HEK293 (cell line): ENCODE measurements at regions not wholly inside any gene's neighbourhood (a gene's known extent, or its start where the extent isn't known, plus 50 kb on each side); places are given as distances from the start of the nearest gene placed in this dataset.

Experiments
- CTCF ChIA-PET: fragments of 350-600 bp; formaldehyde crosslinking; extraction: SDS; loops from one replicate; lab custom pipeline; 2021; ENCODE audit warnings: antibody characterized with exemption; lab: Yijun Ruan, JAX
- POLR2A ChIA-PET: fragments of 300-600 bp; formaldehyde crosslinking; extraction: SDS; loops from one replicate; lab custom pipeline; 2020; ENCODE audit warnings: antibody characterized with exemption, inconsistent platforms; lab: Yijun Ruan, JAX
- H3K27ac ChIP-seq: fragments of 200-500 bp; sonication (Bioruptor generic); 2 replicates; pipeline ENCODE4 v1.5.1; 2014; ENCODE audit warnings: low read depth, low read length, control low read depth, inconsistent platforms; ENCODE audit errors: extremely low read depth
- H3K36me3 ChIP-seq, 2 experiments: fragments of 200-500 bp in 1 of 2; sonication (Bioruptor generic) in 1 of 2; 1 replicate in 1 of 2; 2 replicates in 1 of 2; pipeline ENCODE4 v1.5.1; 2014 to 2017; ENCODE audit warnings: inconsistent platforms in 2 of 2, low read length in 2 of 2; ENCODE audit not compliant: control insufficient read depth in 2 of 2, insufficient read depth in 1 of 2
- H3K4me1 ChIP-seq: fragments of 200-500 bp; sonication (Bioruptor generic); 2 replicates; pipeline ENCODE4 v1.5.1; 2014; ENCODE audit warnings: mild to moderate bottlenecking, low read length, inconsistent platforms; ENCODE audit not compliant: control insufficient read depth, insufficient read depth
- H3K4me3 ChIP-seq: 2 replicates; pipeline ENCODE4 v1.5.1; 2011; ENCODE audit warnings: low read depth, mild to moderate bottlenecking, control low read depth, low read length, moderate library complexity
- H3K9me3 ChIP-seq: fragments of 200-500 bp; sonication (Bioruptor generic); 2 replicates; pipeline ENCODE4 v1.5.1; 2014; ENCODE audit warnings: low read depth, low read length, inconsistent platforms; ENCODE audit not compliant: control insufficient read depth, insufficient read depth
- GLI2 ChIP-seq: fragments of 450-650 bp; formaldehyde crosslinking; IDR thresholded peaks from 2 replicates; pipeline ENCODE4; 2017; ENCODE audit warnings: missing biosample characterization, missing genetic modification characterization, low read depth, borderline replicate concordance
- GLI4 ChIP-seq: fragments of 450-650 bp; formaldehyde crosslinking; IDR thresholded peaks from 2 replicates; pipeline ENCODE4 v1.5.1; 2016; ENCODE audit warnings: missing biosample characterization, missing genetic modification characterization
- KLF10 ChIP-seq: fragments of 450-650 bp; IDR thresholded peaks from 2 replicates; pipeline ENCODE4 v1.5.1; 2018; ENCODE audit warnings: missing biosample characterization, mild to moderate bottlenecking, missing genetic modification characterization
- KLF9 ChIP-seq: fragments of 450-650 bp; formaldehyde crosslinking; IDR thresholded peaks from 2 replicates; pipeline ENCODE4 v1.5.1; 2016; ENCODE audit warnings: missing biosample characterization, missing genetic modification characterization, low read depth
- YY2 ChIP-seq: fragments of 450-650 bp; formaldehyde crosslinking; IDR thresholded peaks from 2 replicates; pipeline ENCODE4 v1.5.1; 2016; ENCODE audit warnings: missing biosample characterization, missing genetic modification characterization
- ZBTB1 ChIP-seq: fragments of 450-650 bp; formaldehyde crosslinking; IDR thresholded peaks from 2 replicates; pipeline ENCODE4 v1.5.1; 2016; ENCODE audit warnings: missing biosample characterization, missing genetic modification characterization
- ZEB2 ChIP-seq: fragments of 450-650 bp; formaldehyde crosslinking; IDR thresholded peaks from 2 replicates; pipeline ENCODE4 v1.5.1; 2016; ENCODE audit warnings: missing biosample characterization, missing genetic modification characterization
- ZNF10 ChIP-seq: fragments of 450-650 bp; formaldehyde crosslinking; IDR thresholded peaks from 2 replicates; pipeline ENCODE4 v1.5.1; 2017; ENCODE audit warnings: missing biosample characterization, missing genetic modification characterization
- ZNF112 ChIP-seq: fragments of 450-650 bp; formaldehyde crosslinking; IDR thresholded peaks from 2 replicates; pipeline ENCODE4 v1.5.0; 2017; ENCODE audit warnings: missing biosample characterization, missing genetic modification characterization
- ZNF138 ChIP-seq: fragments of 450-650 bp; formaldehyde crosslinking; IDR thresholded peaks from 2 replicates; pipeline ENCODE4 v1.5.1; 2016; ENCODE audit warnings: missing biosample characterization, missing genetic modification characterization, borderline replicate concordance
- ZNF248 ChIP-seq: fragments of 450-650 bp; formaldehyde crosslinking; IDR thresholded peaks from 2 replicates; pipeline ENCODE4 v1.5.1; 2017; ENCODE audit warnings: missing biosample characterization, missing genetic modification characterization
- ZNF292 ChIP-seq: fragments of 450-650 bp; formaldehyde crosslinking; IDR thresholded peaks from 2 replicates; pipeline ENCODE4 v1.5.1; 2016; ENCODE audit warnings: low read depth, missing biosample characterization, missing genetic modification characterization, borderline replicate concordance
- ZNF311 ChIP-seq: fragments of 450-650 bp; formaldehyde crosslinking; IDR thresholded peaks from 2 replicates; pipeline ENCODE4 v1.5.1; 2017; ENCODE audit warnings: missing biosample characterization, missing genetic modification characterization, borderline replicate concordance
- ZNF391 ChIP-seq: fragments of 450-650 bp; formaldehyde crosslinking; IDR thresholded peaks from 2 replicates; pipeline ENCODE4 v1.5.1; 2016; ENCODE audit warnings: low read depth, missing biosample characterization, missing genetic modification characterization, borderline replicate concordance
- ZNF394 ChIP-seq: fragments of 450-650 bp; formaldehyde crosslinking; IDR thresholded peaks from 2 replicates; pipeline ENCODE4 v1.5.1; 2016; ENCODE audit warnings: missing biosample characterization, missing genetic modification characterization, mild to moderate bottlenecking, moderate library complexity, borderline replicate concordance
- ZNF510 ChIP-seq: fragments of 450-650 bp; formaldehyde crosslinking; IDR thresholded peaks from 2 replicates; pipeline ENCODE4 v1.5.1; 2018; ENCODE audit warnings: mild to moderate bottlenecking, missing genetic modification characterization, missing biosample characterization; ENCODE audit not compliant: insufficient replicate concordance
- ZNF555 ChIP-seq: fragments of 450-650 bp; formaldehyde crosslinking; conservative IDR thresholded peaks from 2 replicates; pipeline ENCODE4 v1.5.1; 2017; ENCODE audit warnings: missing biosample characterization, mild to moderate bottlenecking, missing genetic modification characterization, inconsistent platforms
- ZNF600 ChIP-seq: fragments of 450-650 bp; formaldehyde crosslinking; IDR thresholded peaks from 2 replicates; pipeline ENCODE4 v1.5.1; 2016; ENCODE audit warnings: missing biosample characterization, missing genetic modification characterization
- ZNF610 ChIP-seq: fragments of 450-650 bp; formaldehyde crosslinking; IDR thresholded peaks from 2 replicates; pipeline ENCODE4 v1.5.1; 2016; ENCODE audit warnings: missing biosample characterization, missing genetic modification characterization, borderline replicate concordance
- ZNF623 ChIP-seq: fragments of 450-650 bp; formaldehyde crosslinking; IDR thresholded peaks from 2 replicates; pipeline ENCODE4 v1.5.1; 2016; ENCODE audit warnings: missing biosample characterization, missing genetic modification characterization
- ZNF701 ChIP-seq: fragments of 450-650 bp; formaldehyde crosslinking; IDR thresholded peaks from 2 replicates; pipeline ENCODE4 v1.5.1; 2016; ENCODE audit warnings: missing biosample characterization, missing genetic modification characterization
- TF ChIP-seq, protein P1 (sequence below): fragments of 450-650 bp; formaldehyde crosslinking; IDR thresholded peaks from 2 replicates; pipeline ENCODE4 v1.5.1; 2016; ENCODE audit warnings: missing biosample characterization, missing genetic modification characterization
- TF ChIP-seq, protein P2 (sequence below): fragments of 450-650 bp; formaldehyde crosslinking; IDR thresholded peaks from 2 replicates; pipeline ENCODE4 v1.5.1; 2016; ENCODE audit warnings: missing biosample characterization, missing genetic modification characterization
- TF ChIP-seq, protein P3 (sequence below): sonication (generic); formaldehyde crosslinking; IDR thresholded peaks from 2 replicates; pipeline ENCODE4 v1.8.1; 2022; ENCODE audit warnings: mild to moderate bottlenecking, moderate library complexity, missing genetic modification reagents
- TF ChIP-seq, protein P4 (sequence below): fragments of 450-650 bp; formaldehyde crosslinking; IDR thresholded peaks from 2 replicates; pipeline ENCODE4 v1.5.1; 2016; ENCODE audit warnings: missing biosample characterization, missing genetic modification characterization

DNA sequence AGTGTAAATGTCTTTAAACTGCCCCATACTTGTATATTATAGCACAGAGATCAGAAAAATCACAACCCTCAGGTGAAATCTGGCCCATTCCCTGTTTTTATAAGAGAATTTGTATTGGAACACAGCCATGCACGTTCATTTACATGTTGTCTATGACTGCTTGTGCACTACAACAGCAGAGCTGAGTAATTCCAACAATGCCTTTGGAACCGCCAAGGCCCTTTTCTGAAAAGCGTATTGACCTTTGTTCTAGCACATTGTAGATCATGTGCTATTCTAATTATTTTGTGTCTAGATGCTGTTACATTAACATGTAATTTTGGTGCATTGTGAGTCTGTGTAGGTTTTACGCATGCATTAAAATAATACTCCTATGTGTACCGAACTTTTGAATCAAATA is 339.6 kb downstream of the CHRM3 start:
- no peaks in the 10 kb centered on the region for H3K9me3 ChIP-seq
- POLR2A ChIA-PET, result no interaction called here
- H3K36me3 ChIP-seq, result no peaks in the 10 kb centered on the region
- no peak overlapping the region for H3K4me3 ChIP-seq
- no peak overlapping the region for H3K27ac ChIP-seq
- H3K4me1 ChIP-seq, result peaks cover 13% of the 10 kb centered on the region
- CTCF ChIA-PET, result interaction anchor here (0.8 kb wide), 1 partner anchor 16 kb away, joined by 3 read pairs; no protein-coding TSS in a partner anchor
- no peak for TF ChIP-seq KLF9 (tag by site-specific recombination)
- TF ChIP-seq ZNF311 (tag by site-specific recombination), result no peak
- no peak for TF ChIP-seq ZNF510
- no peak for TF ChIP-seq ZEB2
- no peak for TF ChIP-seq ZNF600 (tag by site-specific recombination)
- TF ChIP-seq ZNF555 (tag by site-specific recombination), result no peak
- TF ChIP-seq KLF10 (tag by site-specific recombination), result no peak
- TF ChIP-seq ZNF138 (tag by site-specific recombination), result no peak
- TF ChIP-seq, protein P1, sequence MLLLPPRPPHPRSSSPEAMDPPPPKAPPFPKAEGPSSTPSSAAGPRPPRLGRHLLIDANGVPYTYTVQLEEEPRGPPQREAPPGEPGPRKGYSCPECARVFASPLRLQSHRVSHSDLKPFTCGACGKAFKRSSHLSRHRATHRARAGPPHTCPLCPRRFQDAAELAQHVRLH (tag by site-specific recombination), result no peak
- no peak for TF ChIP-seq ZBTB1 (tag by site-specific recombination)
- no peak for TF ChIP-seq ZNF394 (tag by site-specific recombination)
- TF ChIP-seq ZNF248 (tag by site-specific recombination), result no peak
- TF ChIP-seq ZNF623, result no peak
- no peak for TF ChIP-seq ZNF391

DNA sequence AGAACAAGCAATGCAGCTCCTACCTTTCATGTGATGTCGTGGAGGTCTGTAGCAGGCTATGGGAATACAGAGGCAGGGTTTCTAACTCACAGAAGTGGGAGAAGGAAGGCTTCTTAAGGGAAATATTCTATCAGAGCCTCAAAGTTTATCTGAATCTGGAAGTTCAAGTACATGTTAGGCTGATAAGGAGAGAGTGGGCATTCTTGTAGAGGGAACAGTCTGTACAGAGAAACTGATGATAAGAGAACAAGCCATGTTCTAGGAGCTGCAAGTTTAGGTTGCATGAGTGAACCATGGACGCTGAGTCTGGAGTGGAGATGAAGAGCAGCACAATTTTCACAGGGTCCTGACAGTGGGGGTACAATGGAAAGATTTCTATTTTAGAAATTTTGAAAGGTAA is 344.0 kb downstream of the CHRM3 start:
- POLR2A ChIA-PET, result no interaction called here
- no peak overlapping the region for H3K27ac ChIP-seq
- no peak for TF ChIP-seq ZNF610
- no peak for TF ChIP-seq YY2 (tag by site-specific recombination)
- TF ChIP-seq GLI4, result no peak
- TF ChIP-seq, all 188 proteins: peak for 0
- peaks cover 9% of the 10 kb centered on the region for H3K4me1 ChIP-seq
- H3K36me3 ChIP-seq, result no peaks in the 10 kb centered on the region
- H3K9me3 ChIP-seq, result no peaks in the 10 kb centered on the region
- CTCF ChIA-PET, result no interaction called here
- H3K4me3 ChIP-seq, result no peak overlapping the region

DNA sequence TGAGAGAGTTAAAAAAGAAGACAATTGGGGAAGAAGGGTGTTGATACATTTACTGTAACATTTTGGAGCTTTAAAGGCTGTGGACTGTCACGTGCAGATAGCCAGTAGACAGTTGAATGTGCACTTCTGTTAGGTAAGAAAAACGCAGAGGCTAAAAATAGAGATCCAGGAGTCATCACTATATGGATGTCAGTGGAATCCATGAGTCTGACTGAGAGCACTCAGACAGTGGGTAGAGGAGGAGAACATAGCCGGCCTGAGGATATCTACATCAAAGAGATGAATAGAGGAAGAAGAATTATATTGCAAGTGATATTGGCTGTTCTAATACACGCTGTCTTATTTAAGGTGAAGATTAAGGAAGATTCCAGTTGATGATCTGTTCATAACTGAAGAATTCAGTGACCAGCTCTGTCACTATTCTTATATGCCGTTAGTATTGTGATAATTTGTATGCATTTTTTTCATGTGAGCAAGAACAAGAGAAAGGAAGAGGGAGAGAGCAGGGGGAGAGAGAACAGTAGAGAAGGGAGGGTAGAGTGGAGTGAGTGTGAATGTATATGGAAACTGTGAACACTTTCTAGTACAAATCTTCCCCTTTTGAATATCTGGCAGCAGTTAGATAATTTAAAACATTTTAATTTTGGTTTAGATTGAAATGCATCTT is 344.8 kb downstream of the CHRM3 start:
- no peak overlapping the region for H3K27ac ChIP-seq
- H3K36me3 ChIP-seq, result no peaks in the 10 kb centered on the region
- ChIA-PET POLR2A (no interaction called here), CTCF (no interaction called here)
- H3K4me3 ChIP-seq, result no peak overlapping the region
- no peaks in the 10 kb centered on the region for H3K9me3 ChIP-seq
- peaks cover under 1% of the 10 kb centered on the region; the same call in 1 of the 2 replicates for H3K4me1 ChIP-seq
- TF ChIP-seq ZNF112 (tag by site-specific recombination), result no peak
- no peak for TF ChIP-seq ZNF701 (tag by site-specific recombination)
- TF ChIP-seq, protein P2, sequence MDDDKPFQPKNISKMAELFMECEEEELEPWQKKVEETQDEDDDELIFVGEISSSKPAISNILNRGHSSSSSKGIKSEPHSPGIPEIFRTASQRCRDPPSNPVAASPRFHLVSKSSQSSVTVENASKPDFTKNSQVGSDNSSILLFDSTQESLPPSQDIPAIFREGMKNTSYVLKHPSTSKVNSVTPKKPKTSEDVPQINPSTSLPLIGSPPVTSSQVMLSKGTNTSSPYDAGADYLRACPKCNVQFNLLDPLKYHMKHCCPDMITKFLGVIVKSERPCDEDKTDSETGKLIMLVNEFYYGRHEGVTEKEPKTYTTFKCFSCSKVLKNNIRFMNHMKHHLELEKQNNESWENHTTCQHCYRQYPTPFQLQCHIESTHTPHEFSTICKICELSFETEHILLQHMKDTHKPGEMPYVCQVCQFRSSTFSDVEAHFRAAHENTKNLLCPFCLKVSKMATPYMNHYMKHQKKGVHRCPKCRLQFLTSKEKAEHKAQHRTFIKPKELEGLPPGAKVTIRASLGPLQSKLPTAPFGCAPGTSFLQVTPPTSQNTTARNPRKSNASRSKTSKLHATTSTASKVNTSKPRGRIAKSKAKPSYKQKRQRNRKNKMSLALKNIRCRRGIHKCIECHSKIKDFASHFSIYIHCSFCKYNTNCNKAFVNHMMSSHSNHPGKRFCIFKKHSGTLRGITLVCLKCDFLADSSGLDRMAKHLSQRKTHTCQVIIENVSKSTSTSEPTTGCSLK (tag by site-specific recombination), result no peak
- TF ChIP-seq ZNF292 (tag by site-specific recombination), result no peak
- TF ChIP-seq, protein P3, sequence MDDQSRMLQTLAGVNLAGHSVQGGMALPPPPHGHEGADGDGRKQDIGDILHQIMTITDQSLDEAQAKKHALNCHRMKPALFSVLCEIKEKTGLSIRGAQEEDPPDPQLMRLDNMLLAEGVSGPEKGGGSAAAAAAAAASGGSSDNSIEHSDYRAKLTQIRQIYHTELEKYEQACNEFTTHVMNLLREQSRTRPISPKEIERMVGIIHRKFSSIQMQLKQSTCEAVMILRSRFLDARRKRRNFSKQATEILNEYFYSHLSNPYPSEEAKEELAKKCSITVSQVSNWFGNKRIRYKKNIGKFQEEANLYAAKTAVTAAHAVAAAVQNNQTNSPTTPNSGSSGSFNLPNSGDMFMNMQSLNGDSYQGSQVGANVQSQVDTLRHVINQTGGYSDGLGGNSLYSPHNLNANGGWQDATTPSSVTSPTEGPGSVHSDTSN (CRISPR knock-in tag), result no peak
- TF ChIP-seq, protein P4, sequence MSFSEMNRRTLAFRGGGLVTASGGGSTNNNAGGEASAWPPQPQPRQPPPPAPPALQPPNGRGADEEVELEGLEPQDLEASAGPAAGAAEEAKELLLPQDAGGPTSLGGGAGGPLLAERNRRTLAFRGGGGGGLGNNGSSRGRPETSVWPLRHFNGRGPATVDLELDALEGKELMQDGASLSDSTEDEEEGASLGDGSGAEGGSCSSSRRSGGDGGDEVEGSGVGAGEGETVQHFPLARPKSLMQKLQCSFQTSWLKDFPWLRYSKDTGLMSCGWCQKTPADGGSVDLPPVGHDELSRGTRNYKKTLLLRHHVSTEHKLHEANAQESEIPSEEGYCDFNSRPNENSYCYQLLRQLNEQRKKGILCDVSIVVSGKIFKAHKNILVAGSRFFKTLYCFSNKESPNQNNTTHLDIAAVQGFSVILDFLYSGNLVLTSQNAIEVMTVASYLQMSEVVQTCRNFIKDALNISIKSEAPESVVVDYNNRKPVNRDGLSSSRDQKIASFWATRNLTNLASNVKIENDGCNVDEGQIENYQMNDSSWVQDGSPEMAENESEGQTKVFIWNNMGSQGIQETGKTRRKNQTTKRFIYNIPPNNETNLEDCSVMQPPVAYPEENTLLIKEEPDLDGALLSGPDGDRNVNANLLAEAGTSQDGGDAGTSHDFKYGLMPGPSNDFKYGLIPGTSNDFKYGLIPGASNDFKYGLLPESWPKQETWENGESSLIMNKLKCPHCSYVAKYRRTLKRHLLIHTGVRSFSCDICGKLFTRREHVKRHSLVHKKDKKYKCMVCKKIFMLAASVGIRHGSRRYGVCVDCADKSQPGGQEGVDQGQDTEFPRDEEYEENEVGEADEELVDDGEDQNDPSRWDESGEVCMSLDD (tag by site-specific recombination), result no peak
- TF ChIP-seq ZNF391, result no peak
- no peak for TF ChIP-seq GLI2
- no peak for TF ChIP-seq ZNF10 (tag by site-specific recombination)
- no peak for TF ChIP-seq ZBTB1 (tag by site-specific recombination)
